ENCODE measurements at regions not wholly inside any gene's neighbourhood (a gene's known extent, or its start where the extent isn't known, plus 50 kb on each side); places are given as distances from the start of the nearest gene placed in this dataset.

DNA sequence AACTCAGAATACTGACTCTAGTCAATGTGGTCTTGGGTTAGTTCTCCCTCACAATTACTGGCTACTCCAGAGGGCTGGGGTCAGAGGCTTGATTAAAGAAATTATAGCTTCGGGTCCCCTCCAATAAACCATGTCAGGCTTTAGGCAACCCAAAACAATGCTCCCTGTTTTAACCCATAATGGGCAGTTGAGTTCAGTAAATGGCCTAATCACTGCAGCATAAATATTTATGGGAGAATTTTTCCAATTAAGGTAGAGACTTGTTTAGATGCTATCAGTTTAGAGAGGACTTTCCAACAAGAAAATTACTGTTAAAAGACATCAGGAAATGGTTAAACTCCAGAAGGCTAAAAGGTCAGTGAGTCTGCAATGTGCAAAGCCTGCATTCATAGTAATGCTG lies 389.2 kb upstream of the PRICKLE1 start:
- Histone ChIP-seq H3K27me3 (no peaks in the 10 kb centered on the region), H3K4me3 (no peak overlapping the region), H3K9me3 (no peaks in the 10 kb centered on the region), H3K27ac (no peak overlapping the region), H3K36me3 (no peaks in the 10 kb centered on the region), H3K4me1 (no peaks in the 10 kb centered on the region)
- WGBS, 2 donors = 31 to 50% methylated on average over 1 of the region's 1 CpG
- no peak for TF ChIP-seq POLR2AphosphoS5 (IDR thresholded peaks at IDR 0.05)
- no peak for TF ChIP-seq POLR2A (IDR thresholded peaks at IDR 0.05)
- TF ChIP-seq, protein P1, sequence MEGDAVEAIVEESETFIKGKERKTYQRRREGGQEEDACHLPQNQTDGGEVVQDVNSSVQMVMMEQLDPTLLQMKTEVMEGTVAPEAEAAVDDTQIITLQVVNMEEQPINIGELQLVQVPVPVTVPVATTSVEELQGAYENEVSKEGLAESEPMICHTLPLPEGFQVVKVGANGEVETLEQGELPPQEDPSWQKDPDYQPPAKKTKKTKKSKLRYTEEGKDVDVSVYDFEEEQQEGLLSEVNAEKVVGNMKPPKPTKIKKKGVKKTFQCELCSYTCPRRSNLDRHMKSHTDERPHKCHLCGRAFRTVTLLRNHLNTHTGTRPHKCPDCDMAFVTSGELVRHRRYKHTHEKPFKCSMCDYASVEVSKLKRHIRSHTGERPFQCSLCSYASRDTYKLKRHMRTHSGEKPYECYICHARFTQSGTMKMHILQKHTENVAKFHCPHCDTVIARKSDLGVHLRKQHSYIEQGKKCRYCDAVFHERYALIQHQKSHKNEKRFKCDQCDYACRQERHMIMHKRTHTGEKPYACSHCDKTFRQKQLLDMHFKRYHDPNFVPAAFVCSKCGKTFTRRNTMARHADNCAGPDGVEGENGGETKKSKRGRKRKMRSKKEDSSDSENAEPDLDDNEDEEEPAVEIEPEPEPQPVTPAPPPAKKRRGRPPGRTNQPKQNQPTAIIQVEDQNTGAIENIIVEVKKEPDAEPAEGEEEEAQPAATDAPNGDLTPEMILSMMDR (IDR thresholded peaks at IDR 0.05) = no peak
- no peak for TF ChIP-seq EP300 (IDR thresholded peaks at IDR 0.05)
- no peak for DNase-seq
- intact Hi-C loops (cut with DNase I) = no loop called here

DNA sequence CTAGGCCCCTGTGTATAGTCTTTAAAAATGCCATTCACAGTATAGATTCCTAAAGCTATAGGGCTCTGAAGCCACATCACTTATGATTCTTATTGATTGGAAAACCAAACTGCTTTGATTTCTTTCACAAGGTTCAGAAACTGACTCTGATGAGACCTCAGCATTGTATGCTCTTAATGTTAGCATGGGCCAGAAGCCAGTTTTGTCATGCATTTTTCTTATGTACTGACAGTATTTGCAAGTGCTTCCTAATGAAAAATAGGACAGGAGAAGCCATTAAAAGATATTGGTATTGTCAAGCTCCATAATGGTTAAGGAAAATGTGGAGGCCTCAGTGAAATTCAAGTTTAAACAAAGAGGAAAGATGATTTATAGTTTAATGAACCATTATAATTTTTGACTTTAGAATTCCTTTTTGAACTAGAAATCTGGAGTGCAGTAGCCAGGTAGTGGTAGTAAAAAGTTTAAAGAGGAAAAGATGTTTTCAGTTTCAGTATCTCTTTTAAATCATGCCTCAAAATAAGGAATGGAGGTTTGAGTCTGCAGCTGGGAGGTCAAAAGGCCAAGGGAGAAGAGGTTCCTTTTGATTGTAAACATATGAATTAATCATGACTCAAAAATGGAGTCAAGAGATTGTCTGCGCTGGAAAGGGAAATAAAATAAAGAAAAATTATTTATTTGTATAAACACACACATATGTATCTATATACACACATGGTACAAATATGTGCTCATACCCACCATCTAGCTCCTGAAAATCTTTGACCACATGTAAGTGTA lies 388.1 kb upstream of the PRICKLE1 start:
- 41 to 77% methylated on average over 1 of the region's 1 CpG for WGBS, 2 donors
- TF ChIP-seq POLR2A (IDR thresholded peaks at IDR 0.05) (no peak), EP300 (IDR thresholded peaks at IDR 0.05) (no peak), POLR2AphosphoS5 (IDR thresholded peaks at IDR 0.05) (no peak)
- Histone ChIP-seq H3K4me3 (no peak overlapping the region), H3K9me3 (no peaks in the 10 kb centered on the region), H3K27ac (no peak overlapping the region), H3K4me1 (no peaks in the 10 kb centered on the region), H3K36me3 (no peaks in the 10 kb centered on the region), H3K27me3 (no peaks in the 10 kb centered on the region)
- intact Hi-C loops (cut with DNase I) = no loop called here
- DNase-seq = no peak

DNA sequence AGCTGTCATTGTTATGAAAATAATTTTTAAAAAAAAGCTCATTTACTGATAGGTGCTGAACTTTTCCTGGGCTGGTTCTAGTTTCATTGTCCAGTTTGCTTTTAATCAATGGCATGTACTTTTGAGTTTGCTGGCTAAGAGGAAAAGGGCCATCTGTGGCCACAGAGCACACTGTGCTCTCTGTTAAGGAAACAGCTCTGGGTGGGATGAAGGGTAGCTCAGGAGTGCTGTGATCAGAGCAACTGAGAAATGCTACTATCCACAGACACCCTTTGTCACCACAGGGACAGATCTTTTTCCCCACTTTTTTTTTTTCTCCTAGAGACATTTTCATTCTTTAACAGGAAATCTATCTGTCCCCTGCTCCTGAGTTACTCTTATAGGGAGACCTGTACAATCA lies 387.1 kb upstream of the PRICKLE1 start:
- H3K4me1 ChIP-seq = no peaks in the 10 kb centered on the region
- H3K36me3 ChIP-seq = no peaks in the 10 kb centered on the region
- intact Hi-C loops (cut with DNase I) = no loop called here
- H3K9me3 ChIP-seq = no peaks in the 10 kb centered on the region
- no peak overlapping the region for H3K27ac ChIP-seq
- TF ChIP-seq POLR2AphosphoS5 (IDR thresholded peaks at IDR 0.05) (no peak), EP300 (IDR thresholded peaks at IDR 0.05) (no peak), POLR2A (IDR thresholded peaks at IDR 0.05) (no peak)
- TF ChIP-seq, protein P1 (IDR thresholded peaks at IDR 0.05) = no peak
- no peaks in the 10 kb centered on the region for H3K27me3 ChIP-seq
- DNase-seq = no peak
- H3K4me3 ChIP-seq = no peak overlapping the region

DNA sequence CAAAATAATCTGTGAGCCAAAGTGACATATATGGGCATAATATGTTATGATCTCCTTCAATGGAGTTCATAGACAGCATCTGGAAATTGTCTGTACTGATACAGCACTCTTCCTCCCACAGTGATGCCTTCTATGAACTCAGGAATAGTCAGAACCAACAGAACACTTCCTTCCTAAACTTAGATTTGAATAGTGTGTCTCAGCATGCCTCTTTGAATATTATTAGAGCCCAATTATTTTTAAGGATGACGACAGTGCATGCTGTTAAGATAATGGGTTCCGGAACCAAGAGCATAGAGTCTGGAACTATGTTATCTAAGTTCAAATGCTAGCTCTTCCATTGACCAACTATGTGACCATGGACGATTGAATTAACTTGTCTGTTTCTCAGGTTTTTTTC lies 386.6 kb upstream of the PRICKLE1 start:
- intact Hi-C loops (cut with DNase I) = no loop called here
- no peak overlapping the region for H3K4me3 ChIP-seq
- no peak for DNase-seq
- H3K4me1 ChIP-seq = no peaks in the 10 kb centered on the region
- H3K27ac ChIP-seq = no peak overlapping the region
- no peaks in the 10 kb centered on the region for H3K27me3 ChIP-seq
- 85 to 90% methylated on average over 3 of the region's 3 CpGs for WGBS, 2 donors
- no peaks in the 10 kb centered on the region for H3K9me3 ChIP-seq
- TF ChIP-seq, protein P1 (IDR thresholded peaks at IDR 0.05) = no peak
- TF ChIP-seq EP300 (IDR thresholded peaks at IDR 0.05) (no peak), POLR2AphosphoS5 (IDR thresholded peaks at IDR 0.05) (no peak), POLR2A (IDR thresholded peaks at IDR 0.05) (no peak)
- H3K36me3 ChIP-seq = no peaks in the 10 kb centered on the region

DNA sequence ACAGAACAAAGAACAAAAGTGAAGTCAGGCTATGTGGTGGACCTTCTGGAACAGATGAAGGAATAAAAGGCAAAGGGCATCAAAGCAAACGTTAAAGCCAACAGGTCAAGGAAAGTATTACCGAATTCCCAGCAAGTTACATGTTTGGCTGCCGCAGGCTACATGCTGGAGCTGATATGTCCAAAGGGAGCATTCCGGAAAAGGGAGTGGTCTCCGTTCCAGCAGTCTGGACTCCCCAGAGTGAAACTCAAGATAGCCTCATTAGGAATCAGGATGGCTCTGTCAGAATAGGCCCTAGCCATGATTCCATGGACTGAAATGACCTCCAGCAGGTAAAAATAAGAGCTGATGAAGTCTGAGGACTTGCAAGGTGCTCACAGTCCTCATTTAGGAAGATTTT lies 379.8 kb upstream of the PRICKLE1 start:
- intact Hi-C loops (cut with DNase I) = no loop called here
- no peaks in the 10 kb centered on the region for H3K4me1 ChIP-seq
- no peak overlapping the region for H3K4me3 ChIP-seq
- no peaks in the 10 kb centered on the region for H3K36me3 ChIP-seq
- H3K27me3 ChIP-seq = no peaks in the 10 kb centered on the region
- DNase-seq = no peak
- H3K27ac ChIP-seq = no peak overlapping the region
- H3K9me3 ChIP-seq = no peaks in the 10 kb centered on the region
- TF ChIP-seq EP300 (IDR thresholded peaks at IDR 0.05) = no peak
- no peak for TF ChIP-seq POLR2AphosphoS5 (IDR thresholded peaks at IDR 0.05)
- TF ChIP-seq POLR2A (IDR thresholded peaks at IDR 0.05) = no peak
- TF ChIP-seq, protein P1 (IDR thresholded peaks at IDR 0.05) = no peak
- 64 to 76% methylated on average over 5 of the region's 5 CpGs for WGBS, 2 donors
